IPS-NIHi11 (cell line): ENCODE measurements at regions not wholly inside any gene's neighbourhood (a gene's known extent, or its start where the extent isn't known, plus 50 kb on each side); places are given as distances from the start of the nearest gene placed in this dataset.
A peak's percentile ranks its signal among the peaks of the same experiment; 100 is the strongest.

ENCODE experiments used
- DNase-seq: peaks from one replicate; pipeline ENCODE4 v3.0.0; 2012; ENCODE audit warnings: mixed read lengths, low spot score

GRCh38 chr18:4854671-4855070, 342.4 kb downstream of the AKAIN1 start:
- peak; percentile 23 for DNase-seq

GRCh38 chr18:4851301-4851976, 345.6 kb downstream of the AKAIN1 start:
- DNase-seq = no peak

GRCh38 chr18:4847056-4847455, 350.0 kb downstream of the AKAIN1 start:
- no peak for DNase-seq

DNA sequence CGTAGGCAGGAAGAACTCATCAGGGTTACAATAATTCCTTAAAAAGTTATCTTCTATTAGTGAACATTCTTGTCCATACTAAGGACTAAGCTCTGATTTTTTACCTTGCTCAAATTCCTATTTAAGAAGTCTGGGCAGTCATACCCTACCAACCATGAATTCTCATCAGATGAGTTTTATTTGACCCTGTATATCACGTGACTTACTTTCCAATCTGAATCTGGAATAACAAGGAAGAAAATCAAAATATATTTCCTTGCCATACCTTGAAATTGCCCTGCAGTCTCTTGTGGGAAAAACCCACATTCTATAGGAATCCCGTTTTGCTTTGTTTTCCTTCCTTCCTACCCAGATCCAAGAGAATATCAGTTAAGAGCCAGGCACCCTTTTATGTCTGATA, 352.7 kb downstream of the AKAIN1 start:
- DNase-seq = no peak

GRCh38 chr18:4843771-4844170, 353.3 kb downstream of the AKAIN1 start:
- DNase-seq = no peak

GRCh38 chr18:4842751-4843150, 354.3 kb downstream of the AKAIN1 start:
- no peak for DNase-seq

DNA sequence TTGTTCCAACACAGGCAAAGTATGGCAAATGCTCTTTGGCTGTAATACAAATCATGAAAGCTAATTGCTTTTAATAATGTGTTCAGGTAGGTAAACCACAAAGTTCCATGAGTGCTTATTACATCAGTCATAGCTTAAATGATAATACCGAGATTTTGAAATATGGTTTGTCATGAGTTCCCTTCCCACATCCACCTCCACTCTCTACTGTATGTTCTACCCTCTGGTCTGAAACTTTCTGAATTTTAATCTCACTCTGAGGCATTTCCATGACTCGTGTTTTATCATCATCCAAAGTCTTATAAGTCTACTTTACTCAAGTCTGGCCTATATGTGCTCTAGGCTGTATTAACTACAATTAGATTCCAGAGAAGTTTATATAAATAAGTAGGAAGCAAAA, 354.8 kb downstream of the AKAIN1 start:
- DNase-seq = no peak

GRCh38 chr18:4839639-4840038, 357.4 kb downstream of the AKAIN1 start:
- DNase-seq = no peak

DNA sequence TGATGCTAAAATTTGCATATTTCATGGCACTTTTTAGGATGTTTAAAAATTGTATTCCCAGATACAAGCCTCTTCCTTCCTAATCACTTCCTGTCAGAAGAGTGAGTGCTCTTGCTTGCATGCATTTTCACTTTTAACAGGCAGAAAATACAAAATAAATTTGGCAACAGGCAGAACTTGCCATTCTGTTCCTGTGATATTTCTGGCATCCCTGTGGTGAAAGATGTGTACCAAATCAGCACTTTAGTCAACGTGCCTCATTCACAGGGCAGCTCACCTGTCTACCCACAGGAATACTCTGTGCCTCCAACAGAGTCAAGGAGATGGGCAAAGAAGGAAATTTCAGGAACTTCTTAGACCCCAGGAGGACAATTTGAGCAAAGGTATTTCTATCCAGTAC, 360.9 kb downstream of the AKAIN1 start:
- DNase-seq = no peak

- DNase-seq = no peak
Observed at GRCh38 chr18:4831791-4832375, 365.2 kb downstream of the AKAIN1 start.

DNA sequence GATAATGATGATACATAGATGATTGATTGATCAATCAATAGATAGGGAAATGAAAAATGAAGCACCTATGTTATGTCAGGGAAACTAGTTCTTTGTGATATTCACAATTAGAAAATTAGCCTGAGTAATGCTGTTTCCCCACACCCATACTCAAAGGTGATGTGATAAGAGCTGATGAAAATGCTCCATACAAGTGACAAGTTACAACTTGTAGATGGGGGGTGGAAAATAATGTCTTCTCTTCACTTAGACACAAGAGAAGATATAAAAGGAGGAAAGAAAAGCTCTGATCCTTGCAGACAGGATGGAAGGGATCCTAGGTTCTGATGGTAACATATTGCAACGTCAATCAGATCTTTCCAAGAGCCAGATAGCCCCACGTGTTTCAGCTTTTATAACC, 365.9 kb downstream of the AKAIN1 start:
- DNase-seq = no peak

- no peak for DNase-seq
Observed at GRCh38 chr18:4823091-4823490, 368.0 kb upstream of the DLGAP1 start.

DNA sequence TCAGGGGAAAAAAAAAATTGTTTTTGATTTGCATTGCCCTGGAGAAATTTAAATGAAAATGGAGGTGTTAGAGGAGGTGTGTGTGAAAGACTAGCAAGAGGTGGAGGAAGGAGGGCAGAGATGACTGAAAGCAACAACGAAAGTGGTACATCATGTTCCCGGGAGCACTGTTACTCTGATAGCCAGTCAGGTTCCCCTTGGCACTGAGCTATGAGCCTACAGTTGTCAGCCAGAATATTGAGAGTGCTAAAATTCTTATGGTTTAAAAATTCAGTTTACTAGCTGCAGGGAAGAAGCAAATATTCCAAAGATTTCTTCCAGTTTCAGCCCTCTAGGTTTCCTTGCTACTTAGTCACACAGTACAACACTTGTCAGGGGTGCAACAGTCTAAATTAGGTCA, 366.7 kb upstream of the DLGAP1 start:
- no peak for DNase-seq

- DNase-seq = no peak
Observed at GRCh38 chr18:4817665-4818064, 362.6 kb upstream of the DLGAP1 start.

DNA sequence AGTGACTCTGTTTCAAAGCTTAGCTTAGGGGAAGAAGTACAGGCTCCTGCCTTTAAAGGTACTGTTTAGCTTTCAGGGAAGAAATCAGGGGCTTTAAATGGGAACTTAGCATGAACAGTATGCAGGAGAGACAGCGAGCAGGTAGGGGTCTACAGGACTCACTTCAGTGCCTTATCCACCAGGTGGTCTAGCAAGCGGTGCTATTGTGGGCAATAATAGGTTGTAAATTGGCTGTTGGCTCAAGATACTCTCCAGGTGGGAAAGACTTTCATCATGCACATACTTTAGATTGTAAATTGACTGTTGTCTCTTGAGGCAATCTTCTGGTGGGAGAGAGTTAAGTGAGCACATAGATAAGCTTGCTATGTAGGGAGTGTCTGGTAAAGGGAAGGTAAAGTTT, 358.6 kb upstream of the DLGAP1 start:
- no peak for DNase-seq

- no peak for DNase-seq
Observed at GRCh38 chr18:4808891-4809290, 353.8 kb upstream of the DLGAP1 start.

DNA sequence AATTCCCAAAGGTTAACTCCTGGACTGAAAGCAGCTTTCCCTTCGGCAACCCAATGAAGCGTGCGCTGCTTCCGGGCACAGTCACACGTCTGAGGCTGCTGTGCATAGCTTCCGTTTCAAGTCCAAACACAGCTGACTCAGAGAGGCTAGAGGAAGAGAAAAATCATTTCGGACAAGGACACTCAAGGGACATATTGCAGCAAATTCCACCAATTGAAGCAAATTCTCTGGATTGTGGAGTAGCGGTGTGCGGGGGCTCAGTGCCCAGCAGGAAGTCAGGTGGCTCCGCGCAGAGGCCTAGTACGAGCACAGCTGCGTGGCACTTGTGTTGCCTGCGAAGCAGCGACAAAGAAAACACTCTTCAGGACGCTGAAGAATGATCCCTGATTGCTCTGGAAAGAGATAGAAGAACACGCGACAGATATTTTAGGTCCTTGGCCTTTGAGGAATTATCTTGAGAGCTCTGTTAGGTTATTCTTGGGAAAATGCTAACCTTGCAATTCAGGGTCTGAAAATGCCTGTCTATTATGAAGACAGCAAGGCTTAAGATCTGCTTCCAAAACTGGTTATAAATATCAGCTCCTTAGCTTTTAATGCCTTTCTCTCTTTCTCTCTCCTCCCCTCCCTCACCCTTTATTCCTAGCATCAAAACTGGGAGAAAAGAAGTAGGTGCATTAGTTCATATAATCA, 352.6 kb upstream of the DLGAP1 start:
- DNase-seq = no peak

GRCh38 chr18:4806331-4806730, 351.2 kb upstream of the DLGAP1 start:
- DNase-seq = no peak

- DNase-seq = no peak
Observed at GRCh38 chr18:4802296-4802695, 347.2 kb upstream of the DLGAP1 start.

DNA sequence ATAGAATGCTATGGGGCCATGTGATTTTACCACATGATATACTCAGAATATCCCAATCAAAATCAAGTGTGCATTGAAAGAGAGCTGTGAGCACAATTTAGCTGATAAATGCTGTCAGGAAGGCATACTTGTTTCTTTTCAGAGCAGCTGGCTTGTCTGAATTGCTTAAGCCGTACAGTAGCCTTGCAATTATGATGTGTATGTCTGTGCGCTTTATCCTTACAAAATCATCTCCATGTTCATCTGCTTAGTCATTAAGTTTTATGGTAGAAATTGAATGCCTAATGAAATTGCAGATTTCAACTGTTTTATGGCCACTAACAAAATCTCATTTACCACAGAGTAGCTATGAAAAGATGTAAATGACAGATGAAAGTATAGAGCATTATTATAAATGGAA, 346.0 kb upstream of the DLGAP1 start:
- no peak for DNase-seq

GRCh38 chr18:4797002-4797685, 342.0 kb upstream of the DLGAP1 start:
- DNase-seq = no peak

- DNase-seq = no peak
Observed at GRCh38 chr18:4789506-4789905, 334.4 kb upstream of the DLGAP1 start.

DNA sequence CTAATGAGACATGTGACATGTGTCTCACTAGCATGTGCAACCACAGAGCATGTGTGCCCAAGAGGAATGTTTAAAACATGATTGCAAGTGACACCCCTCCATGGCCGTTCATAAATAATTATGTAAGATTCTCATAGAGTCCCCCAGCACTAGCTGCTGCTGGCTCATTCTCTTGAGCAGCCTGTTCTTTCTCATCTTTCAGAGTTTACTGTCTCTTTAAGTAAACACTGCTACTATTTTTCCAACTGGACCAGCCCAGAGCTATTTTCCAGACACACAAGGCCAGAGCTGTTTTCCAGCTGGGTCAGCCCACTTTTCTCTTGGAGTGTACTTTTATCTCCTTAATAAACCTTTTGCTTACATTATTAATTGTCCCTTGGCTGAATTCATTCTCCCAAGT, 326.8 kb upstream of the DLGAP1 start:
- DNase-seq = no peak
